ENCODE measurements at regions not wholly inside any gene's neighbourhood (a gene's known extent, or its start where the extent isn't known, plus 50 kb on each side); places are given as distances from the start of the nearest gene placed in this dataset.

- no peak for DNase-seq (ENCODE audit: low read depth in 2 of 3, low spot score in 2 of 3)
These were observed 76.4 kb downstream of the DDX3Y start for GRCh38 chrY:12981074-12981473.

DNA sequence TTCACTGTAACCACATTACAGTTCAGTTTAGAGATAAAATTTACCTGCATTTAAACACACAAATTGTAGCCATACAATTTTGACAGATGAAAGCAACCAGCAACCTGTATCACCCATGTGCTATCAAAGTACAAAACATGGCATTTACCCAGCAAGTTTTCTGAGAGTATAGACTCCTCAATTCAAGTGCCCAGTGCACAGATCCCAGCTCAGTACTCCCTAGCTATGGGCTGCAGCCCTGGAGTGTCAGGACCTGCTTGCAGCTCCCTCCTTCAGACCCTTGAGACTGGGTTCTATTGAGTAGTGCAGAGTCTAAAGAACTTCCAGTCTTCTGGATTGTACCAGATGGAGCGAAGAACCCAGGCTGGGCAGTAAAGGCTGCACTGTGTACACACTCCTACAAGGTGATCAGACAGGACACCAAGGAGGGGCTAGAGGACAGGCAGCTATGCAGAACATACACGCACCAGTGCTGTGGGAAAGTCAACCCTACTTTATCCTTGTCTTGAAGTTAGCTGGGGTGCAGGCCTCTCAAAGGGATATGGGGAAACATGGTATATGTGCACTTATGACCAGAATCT is 77.7 kb downstream of the DDX3Y start:
- no peak for DNase-seq (ENCODE audit: low read depth in 2 of 3, low spot score in 2 of 3)

GRCh38 chrY:12984637-12985344 is 80.1 kb downstream of the DDX3Y start:
- DNase-seq (ENCODE audit: low read depth in 2 of 3, low spot score in 2 of 3), result no peak

DNA sequence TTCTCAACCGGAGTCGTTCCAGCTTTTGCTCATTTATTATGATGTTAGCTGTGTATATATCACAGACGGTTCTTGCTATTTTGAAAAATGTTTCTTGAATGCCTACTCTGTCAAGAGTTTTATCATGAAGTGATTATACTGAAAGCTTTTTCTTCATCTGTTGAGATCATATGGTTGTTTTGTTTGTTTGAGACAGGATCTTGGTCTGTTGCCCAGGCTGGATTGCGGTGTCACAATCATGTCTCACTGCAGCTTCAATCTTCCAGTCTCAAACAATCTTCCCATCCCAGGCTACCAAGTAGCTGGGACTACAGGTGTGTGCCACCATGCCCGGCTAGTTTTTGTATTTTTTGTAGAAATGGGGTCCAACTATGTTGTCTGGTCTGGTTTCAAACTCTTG is 112.8 kb downstream of the DDX3Y start:
- no peak for DNase-seq (ENCODE audit: low read depth in 2 of 3, low spot score in 2 of 3)

DNA sequence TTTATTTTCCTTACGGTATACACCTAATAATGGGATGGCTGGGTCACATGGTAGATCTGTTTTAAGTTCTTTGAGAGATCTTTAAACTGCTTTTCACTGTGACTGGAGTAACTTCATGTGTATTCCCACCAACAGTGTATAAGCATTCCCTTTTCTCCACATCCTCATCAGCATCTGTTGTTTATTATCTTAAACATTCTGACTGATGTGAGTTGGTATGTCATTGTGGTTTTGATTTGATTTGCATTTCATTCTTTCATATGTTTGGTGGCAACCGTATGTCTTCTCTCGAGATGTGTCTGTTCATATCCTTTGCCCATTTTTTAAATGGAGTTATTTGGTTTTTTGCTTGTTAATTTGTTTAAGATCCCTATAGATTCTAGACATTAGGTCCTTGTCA is 114.8 kb downstream of the DDX3Y start:
- DNase-seq (ENCODE audit: low read depth in 2 of 3, low spot score in 2 of 3), result no peak

DNA sequence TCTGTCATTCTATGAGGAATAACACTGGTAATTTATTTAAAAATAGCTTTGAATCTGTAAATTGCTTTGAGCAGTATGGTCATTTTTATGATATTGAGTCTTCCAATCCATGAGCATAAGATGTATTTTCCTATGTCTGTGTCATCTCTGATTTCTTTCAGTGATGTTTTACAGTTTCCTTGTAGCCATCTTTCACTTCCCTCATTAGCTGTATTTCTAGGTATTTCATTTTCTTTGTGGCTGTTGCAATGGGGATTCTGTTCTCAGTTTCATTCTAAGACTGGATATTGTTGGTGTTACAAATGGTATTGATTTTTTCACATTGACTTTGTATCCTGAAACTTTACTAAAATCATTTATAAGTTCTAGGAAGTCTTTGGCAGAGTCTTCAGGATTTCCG is 116.2 kb downstream of the DDX3Y start:
- DNase-seq (ENCODE audit: low read depth in 2 of 3, low spot score in 2 of 3), result no peak

DNA sequence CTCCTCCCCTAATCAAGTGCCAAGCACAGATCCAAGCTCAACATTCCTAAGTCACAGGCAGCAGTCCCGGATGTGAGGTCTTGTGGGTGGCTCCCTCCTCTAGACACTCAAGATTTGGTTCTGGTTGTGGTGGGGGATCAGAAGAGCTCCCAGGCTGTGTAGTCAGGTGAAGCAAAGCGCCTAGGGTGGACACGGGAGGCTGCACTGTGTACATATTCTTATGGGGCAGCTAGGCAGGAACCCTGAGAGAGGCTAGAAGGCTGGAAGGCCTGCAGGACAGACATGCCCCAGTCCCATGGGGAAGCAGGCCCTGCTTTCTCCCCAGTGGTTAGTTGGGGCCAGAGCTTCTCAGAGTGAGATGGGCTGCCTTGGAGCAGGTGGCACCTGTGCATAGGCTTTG is 118.9 kb downstream of the DDX3Y start:
- no peak for DNase-seq (ENCODE audit: low read depth in 2 of 3, low spot score in 2 of 3)

GRCh38 chrY:13024447-13024846 is 119.8 kb downstream of the DDX3Y start:
- DNase-seq (ENCODE audit: low read depth in 2 of 3, low spot score in 2 of 3), result no peak

DNA sequence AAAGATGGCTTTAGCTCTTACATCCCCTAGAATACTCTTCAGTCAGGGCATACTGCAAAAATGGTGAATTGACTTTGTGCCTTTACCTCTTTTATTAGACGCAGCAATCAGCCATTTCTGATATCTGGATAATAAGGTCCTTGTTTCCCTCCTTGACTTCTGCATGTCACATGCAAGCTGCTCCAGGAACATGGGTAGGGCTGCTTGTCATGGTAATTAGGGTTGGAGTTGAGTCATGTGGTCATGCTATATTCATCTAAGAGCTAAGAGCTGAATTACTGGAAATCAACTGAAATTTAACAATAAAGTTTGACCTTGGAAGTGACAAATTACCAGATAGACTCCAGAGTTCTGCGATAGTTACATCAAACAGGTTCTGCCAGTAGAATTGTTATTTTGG is 122.2 kb downstream of the DDX3Y start:
- no peak for DNase-seq (ENCODE audit: low read depth in 2 of 3, low spot score in 2 of 3)

DNA sequence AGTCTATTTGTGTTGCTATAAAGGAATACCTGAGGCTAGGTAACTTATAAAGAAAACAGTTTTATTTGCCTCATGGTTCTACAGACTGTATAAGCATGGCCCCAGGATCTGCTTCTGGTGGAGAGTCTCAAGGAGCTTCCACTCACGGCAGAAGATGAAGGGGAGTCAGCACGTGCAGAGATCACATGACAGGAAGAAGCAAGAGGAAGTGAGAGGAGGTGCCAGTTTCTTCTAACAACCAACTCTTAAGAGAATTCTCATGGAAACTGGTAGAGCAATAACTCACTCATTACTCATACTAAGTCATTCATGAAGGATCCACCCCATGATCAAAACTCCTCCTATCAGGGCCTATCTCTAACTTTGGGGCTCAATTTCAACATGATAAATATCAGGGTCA is 135.6 kb downstream of the DDX3Y start:
- no peak for DNase-seq (ENCODE audit: low read depth in 2 of 3, low spot score in 2 of 3)

DNA sequence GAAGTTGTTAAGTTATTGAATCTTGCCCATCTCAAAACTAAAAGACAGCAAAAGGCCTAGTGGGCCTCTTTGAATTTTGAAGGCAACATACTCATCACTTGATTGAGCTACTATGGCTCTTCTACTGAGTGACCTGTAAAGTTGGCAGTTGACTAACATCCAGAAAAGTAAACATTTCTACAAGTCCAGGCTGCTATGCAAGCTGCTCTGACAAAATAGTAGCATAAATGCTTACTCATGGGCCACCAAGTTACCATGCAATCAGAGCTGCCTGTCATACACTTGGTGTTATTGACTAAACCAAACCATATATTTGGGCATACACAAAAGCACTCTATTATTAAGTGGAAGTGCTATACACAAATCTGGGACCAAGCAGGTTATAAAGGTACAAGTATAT is 148.8 kb downstream of the DDX3Y start:
- DNase-seq (ENCODE audit: low read depth in 2 of 3, low spot score in 2 of 3), result no peak

- no peak for DNase-seq (ENCODE audit: low read depth in 2 of 3, low spot score in 2 of 3)
These were observed 161.7 kb downstream of the DDX3Y start for GRCh38 chrY:13066372-13066771.

DNA sequence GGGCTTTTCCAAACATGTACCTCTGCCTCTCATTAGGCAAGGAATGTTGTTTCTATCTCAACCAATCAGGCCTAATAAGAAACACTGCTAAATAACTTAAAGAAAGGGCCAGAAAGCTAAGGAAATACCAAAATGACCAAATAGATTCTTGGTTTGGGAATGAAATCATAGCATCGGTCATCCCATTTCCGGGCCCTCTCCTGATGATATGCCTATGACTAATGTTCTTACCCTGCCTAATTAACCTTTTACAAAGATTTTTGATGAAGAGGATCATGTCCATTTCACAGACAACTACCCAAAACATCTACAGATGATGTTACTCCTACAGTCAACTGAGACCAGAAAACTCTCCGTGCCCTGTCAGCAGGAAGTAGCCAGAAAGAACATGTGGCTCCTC is 164.0 kb downstream of the DDX3Y start:
- no peak for DNase-seq (ENCODE audit: low read depth in 2 of 3, low spot score in 2 of 3)

- DNase-seq (ENCODE audit: low read depth in 2 of 3, low spot score in 2 of 3), result no peak
These were observed 164.4 kb downstream of the DDX3Y start for GRCh38 chrY:13069111-13069510.

GRCh38 chrY:13082748-13083147 is 178.1 kb downstream of the DDX3Y start:
- no peak for DNase-seq (ENCODE audit: low read depth in 2 of 3, low spot score in 2 of 3)

DNA sequence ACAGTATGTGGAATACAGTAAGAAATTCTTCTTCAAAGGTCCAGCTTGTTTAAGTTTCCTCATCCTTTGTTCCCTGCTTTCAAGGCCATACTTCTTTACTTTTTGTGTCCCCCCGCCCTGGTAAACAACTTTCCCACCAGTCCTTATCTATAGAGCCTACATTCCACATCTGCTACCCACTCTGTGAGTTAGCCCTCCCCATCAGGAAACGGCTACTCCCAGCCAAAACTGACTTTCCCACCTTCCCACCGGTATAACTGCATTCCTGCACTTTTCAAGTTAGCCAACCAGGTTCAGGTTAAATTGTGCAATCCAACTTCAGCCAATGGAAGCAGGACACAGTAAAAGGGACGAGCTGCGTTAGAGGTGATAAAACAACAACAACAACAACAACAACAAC is 186.9 kb downstream of the DDX3Y start:
- DNase-seq (ENCODE audit: low read depth in 2 of 3, low spot score in 2 of 3), result no peak

- no peak for DNase-seq (ENCODE audit: low read depth in 2 of 3, low spot score in 2 of 3)
These were observed 188.3 kb downstream of the DDX3Y start for GRCh38 chrY:13092986-13093385.

GRCh38 chrY:13093461-13093860 is 188.8 kb downstream of the DDX3Y start:
- DNase-seq (ENCODE audit: low read depth in 2 of 3, low spot score in 2 of 3), result no peak

DNA sequence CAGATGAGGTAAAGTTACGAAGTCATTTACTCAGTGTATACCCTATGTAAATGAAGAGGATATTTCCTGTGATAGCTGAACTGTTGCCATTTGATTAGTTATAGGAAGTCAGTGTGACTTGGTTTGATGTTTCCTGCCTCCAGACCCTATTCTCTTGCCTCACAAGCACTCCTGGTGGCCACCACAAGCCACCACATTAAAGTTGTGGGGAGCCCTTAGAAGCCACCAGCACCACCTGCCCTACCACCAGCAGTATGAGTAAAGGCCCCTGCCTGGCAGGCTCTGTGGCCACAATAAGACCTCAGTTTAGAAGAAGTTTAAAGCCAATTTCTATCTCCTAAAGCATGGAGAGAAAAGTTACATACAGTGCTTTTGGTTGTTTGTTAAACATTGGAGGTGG is 189.7 kb downstream of the DDX3Y start:
- no peak for DNase-seq (ENCODE audit: low read depth in 2 of 3, low spot score in 2 of 3)

DNA sequence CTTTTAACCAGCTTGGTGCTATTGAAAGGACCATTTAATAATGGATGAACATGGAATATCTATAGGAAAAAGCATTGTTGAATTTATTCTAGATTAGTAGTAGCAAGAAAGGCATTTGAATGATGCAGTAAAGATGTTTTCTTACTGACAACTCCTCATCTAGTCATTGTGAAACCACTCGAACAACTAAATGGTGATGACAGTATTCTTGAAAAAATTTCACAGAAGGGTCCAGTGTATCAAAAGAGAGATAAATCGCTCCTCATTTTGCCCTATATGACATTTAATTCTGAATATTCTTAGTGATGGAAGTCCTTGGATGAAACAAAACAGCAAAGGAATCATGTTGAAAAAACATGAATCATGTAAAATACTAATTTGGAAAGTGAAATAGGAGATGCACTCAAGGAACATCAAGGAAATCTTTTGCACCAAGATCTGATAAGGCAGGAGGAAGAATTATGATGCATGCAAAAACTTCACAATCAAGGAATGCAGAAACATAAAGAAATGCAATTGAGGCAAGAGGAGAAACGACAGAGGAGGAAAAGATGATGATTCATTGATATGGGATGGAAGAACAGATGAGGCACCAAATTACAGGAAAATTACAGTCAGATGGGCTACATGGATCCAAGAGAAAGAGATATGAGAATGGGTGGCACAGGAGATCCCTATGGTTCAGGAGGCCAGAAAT is 190.4 kb downstream of the DDX3Y start:
- no peak for DNase-seq (ENCODE audit: low read depth in 2 of 3, low spot score in 2 of 3)

DNA sequence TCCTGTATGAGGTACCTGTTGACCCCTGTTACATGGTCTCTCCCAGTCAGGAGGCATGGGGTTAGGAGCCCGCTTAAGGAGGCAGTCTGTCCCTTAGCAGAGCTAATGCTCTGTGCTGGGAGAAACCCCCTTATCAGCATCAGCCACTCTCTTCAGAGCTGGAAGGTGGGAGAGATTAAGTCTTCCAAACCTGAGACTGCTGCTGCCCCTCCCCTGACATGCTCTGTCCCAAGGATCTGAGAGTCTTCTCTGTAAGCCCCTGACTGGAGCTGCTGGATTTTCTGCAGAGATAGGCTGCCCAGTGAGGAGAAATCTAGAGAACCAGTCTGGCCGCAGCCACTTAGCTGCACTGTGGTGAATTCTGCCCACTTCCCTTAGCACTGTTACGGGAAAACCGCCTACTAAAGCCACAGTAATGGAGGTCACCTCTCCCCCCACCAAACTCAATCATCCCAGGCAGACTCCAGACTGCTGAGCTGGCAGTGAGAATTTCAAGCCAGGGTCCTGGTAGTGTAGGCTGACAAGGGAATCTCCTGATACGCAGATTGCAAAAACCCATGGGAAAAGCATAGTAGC is 222.3 kb downstream of the DDX3Y start:
- DNase-seq (ENCODE audit: low read depth in 2 of 3, low spot score in 2 of 3), result peak in 2 of 3 donors; percentile 26 to 50

GRCh38 chrY:13127476-13127875 is 222.8 kb downstream of the DDX3Y start:
- DNase-seq (ENCODE audit: low read depth in 2 of 3, low spot score in 2 of 3), result no peak
